ENCODE measurements at regions not wholly inside any gene's neighbourhood (a gene's known extent, or its start where the extent isn't known, plus 50 kb on each side); places are given as distances from the start of the nearest gene placed in this dataset.

DNA sequence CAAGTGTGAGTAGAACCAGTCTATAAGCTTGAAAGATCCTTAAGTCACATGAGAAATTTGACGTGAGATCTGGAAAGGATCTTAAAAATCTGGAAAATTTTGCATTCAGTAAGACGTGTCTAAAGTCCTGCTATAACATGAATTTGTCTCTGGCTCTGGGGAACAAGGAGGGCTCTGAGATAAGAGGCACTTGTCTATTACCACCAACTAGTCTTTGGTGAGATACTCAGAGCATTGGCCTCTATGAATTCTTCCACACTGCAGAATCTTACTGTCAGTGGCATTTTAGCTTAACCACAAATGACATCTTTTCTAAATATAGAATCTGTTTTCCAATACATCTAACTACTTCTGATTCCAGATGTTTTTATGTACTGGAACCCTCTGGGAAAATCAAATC is 1504.5 kb downstream of the DPP10 start:
- TF ChIP-seq, protein P1, sequence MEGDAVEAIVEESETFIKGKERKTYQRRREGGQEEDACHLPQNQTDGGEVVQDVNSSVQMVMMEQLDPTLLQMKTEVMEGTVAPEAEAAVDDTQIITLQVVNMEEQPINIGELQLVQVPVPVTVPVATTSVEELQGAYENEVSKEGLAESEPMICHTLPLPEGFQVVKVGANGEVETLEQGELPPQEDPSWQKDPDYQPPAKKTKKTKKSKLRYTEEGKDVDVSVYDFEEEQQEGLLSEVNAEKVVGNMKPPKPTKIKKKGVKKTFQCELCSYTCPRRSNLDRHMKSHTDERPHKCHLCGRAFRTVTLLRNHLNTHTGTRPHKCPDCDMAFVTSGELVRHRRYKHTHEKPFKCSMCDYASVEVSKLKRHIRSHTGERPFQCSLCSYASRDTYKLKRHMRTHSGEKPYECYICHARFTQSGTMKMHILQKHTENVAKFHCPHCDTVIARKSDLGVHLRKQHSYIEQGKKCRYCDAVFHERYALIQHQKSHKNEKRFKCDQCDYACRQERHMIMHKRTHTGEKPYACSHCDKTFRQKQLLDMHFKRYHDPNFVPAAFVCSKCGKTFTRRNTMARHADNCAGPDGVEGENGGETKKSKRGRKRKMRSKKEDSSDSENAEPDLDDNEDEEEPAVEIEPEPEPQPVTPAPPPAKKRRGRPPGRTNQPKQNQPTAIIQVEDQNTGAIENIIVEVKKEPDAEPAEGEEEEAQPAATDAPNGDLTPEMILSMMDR (IDR thresholded peaks at IDR 0.05; ENCODE audit: control extremely low read depth in 1 of 3, insufficient read depth in 1 of 3, low read depth in 1 of 3, low read length in 3 of 3): no peak
- TF ChIP-seq EZH2 (IDR thresholded peaks at IDR 0.05; ENCODE audit: low read depth, low read length, severe bottlenecking): no peak
- no peak for TF ChIP-seq POLR2A (IDR thresholded peaks at IDR 0.05; ENCODE audit: control extremely low read depth in 1 of 2, low read depth in 2 of 2, low read length in 2 of 2)
- TF ChIP-seq RBBP5 (IDR thresholded peaks at IDR 0.05; ENCODE audit: borderline replicate concordance, low read depth, low read length): no peak
- TF ChIP-seq GABPA (IDR thresholded peaks at IDR 0.05; ENCODE audit: borderline replicate concordance, insufficient read depth, low read length): no peak

Measured in H1 (cell line).